ENCODE measurements at regions not wholly inside any gene's neighbourhood (a gene's known extent, or its start where the extent isn't known, plus 50 kb on each side); places are given as distances from the start of the nearest gene placed in this dataset.

- Histone ChIP-seq H3K9me3 (ENCODE audit: low read depth) (no peaks in the 10 kb centered on the region), H3K4me1 (peaks cover 4% of the 10 kb centered on the region), H3K27ac (no peak overlapping the region), H3K4me3 (no peak overlapping the region), H3K9ac (no peak overlapping the region), H3K27me3 (no peaks in the 10 kb centered on the region), H4K20me1 (ENCODE audit: low read depth) (no peaks in the 10 kb centered on the region), H2AFZ (replicated peaks) (no peak overlapping the region), H3K79me2 (ENCODE audit: low read depth) (no peaks in the 10 kb centered on the region), H3F3A (ENCODE audit: low read depth) (no peaks in the 10 kb centered on the region), H3K4me2 (no peak overlapping the region), H3K36me3 (no peaks in the 10 kb centered on the region)
- no peak for DNase-seq (ENCODE audit: low spot score)
- TF ChIP-seq EZH2 (IDR thresholded peaks at IDR 0.05) (no peak), EZH2phosphoT487 (IDR thresholded peaks at IDR 0.05) (no peak), CTCF (IDR thresholded peaks at IDR 0.05) (no peak)
- Mint-ChIP-seq H3K4me3 (no peak overlapping the region), H3K27me3 (ENCODE audit: insufficient read depth, low read depth) (peaks cover 6% of the 10 kb centered on the region), H3K4me1 (peaks cover 11% of the 10 kb centered on the region), H3K27ac (no peak overlapping the region), H3K36me3 (no peaks in the 10 kb centered on the region), H3K9me3 (no peaks in the 10 kb centered on the region)
Measured at GRCh38 chr4:81923140-81923539, 450.7 kb downstream of the HNRNPD start.

DNA sequence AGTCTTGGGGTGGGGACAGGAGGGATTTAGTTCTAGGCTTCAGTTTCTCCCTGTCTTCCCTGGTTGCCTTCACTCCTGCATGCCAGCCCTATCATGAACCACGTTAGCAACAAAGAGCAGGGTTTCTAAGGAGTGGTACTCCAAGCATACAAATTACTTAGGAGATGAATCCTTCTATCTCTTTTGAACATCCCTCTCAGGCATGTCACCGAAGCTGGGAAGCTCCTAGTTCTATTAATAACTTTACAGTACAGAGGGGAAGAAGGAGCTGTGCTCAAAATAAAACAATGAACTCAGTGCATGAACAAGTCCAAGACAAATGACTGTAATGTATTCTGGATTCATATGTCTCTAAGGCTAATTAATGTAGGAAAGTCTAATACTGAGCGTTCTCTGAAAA, 450.6 kb upstream of the RASGEF1B start:
- TF ChIP-seq EZH2phosphoT487 (IDR thresholded peaks at IDR 0.05) (no peak), CTCF (IDR thresholded peaks at IDR 0.05) (no peak), EZH2 (IDR thresholded peaks at IDR 0.05) (no peak)
- Histone ChIP-seq H4K20me1 (ENCODE audit: low read depth) (no peaks in the 10 kb centered on the region), H3K27me3 (no peaks in the 10 kb centered on the region), H3F3A (ENCODE audit: low read depth) (no peaks in the 10 kb centered on the region), H3K27ac (no peak overlapping the region), H2AFZ (replicated peaks) (no peak overlapping the region), H3K9ac (no peak overlapping the region), H3K79me2 (ENCODE audit: low read depth) (no peaks in the 10 kb centered on the region), H3K36me3 (no peaks in the 10 kb centered on the region), H3K4me2 (no peak overlapping the region), H3K4me1 (peaks cover 4% of the 10 kb centered on the region), H3K9me3 (ENCODE audit: low read depth) (no peaks in the 10 kb centered on the region), H3K4me3 (no peak overlapping the region)
- DNase-seq (ENCODE audit: low spot score): no peak
- Mint-ChIP-seq H3K27me3 (ENCODE audit: insufficient read depth, low read depth) (peaks cover 6% of the 10 kb centered on the region), H3K36me3 (no peaks in the 10 kb centered on the region), H3K4me3 (no peak overlapping the region), H3K4me1 (peaks cover 11% of the 10 kb centered on the region), H3K27ac (no peak overlapping the region), H3K9me3 (no peaks in the 10 kb centered on the region)

DNA sequence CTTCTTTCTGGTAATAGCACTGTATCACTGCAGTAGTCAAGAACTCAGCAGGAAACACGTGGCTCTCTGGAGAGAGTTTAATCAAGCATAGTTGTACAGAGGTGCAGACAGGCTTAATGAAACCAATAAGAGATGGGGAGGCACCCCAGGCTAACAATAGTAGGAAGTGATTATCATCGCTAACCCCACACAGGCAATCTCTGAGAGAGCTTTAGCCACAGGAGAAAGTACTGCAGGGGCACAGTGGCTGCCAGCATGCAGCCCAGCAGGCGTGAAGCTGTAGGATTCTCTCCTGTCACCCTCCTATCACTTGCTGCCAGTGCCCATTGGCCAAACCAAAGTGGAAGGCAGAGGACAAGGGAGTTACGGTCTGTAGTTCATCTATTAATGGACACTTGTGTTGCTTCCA, 450.0 kb upstream of the RASGEF1B start:
- Histone ChIP-seq H3K27ac (no peak overlapping the region), H3K27me3 (no peaks in the 10 kb centered on the region), H3K79me2 (ENCODE audit: low read depth) (no peaks in the 10 kb centered on the region), H3K36me3 (no peaks in the 10 kb centered on the region), H3F3A (ENCODE audit: low read depth) (no peaks in the 10 kb centered on the region), H3K4me2 (no peak overlapping the region), H4K20me1 (ENCODE audit: low read depth) (no peaks in the 10 kb centered on the region), H3K9ac (no peak overlapping the region), H3K9me3 (ENCODE audit: low read depth) (no peaks in the 10 kb centered on the region), H3K4me3 (no peak overlapping the region), H2AFZ (replicated peaks) (no peak overlapping the region), H3K4me1 (peaks cover 4% of the 10 kb centered on the region)
- peak; percentile 28 for DNase-seq (ENCODE audit: low spot score)
- no peak overlapping the region for H3K4me3 Mint-ChIP-seq
- H3K4me1 Mint-ChIP-seq: peaks cover 11% of the 10 kb centered on the region
- TF ChIP-seq CTCF (IDR thresholded peaks at IDR 0.05) (no peak), EZH2 (IDR thresholded peaks at IDR 0.05) (no peak), EZH2phosphoT487 (IDR thresholded peaks at IDR 0.05) (no peak)
- no peaks in the 10 kb centered on the region for H3K9me3 Mint-ChIP-seq
- H3K27ac Mint-ChIP-seq: no peak overlapping the region
- H3K27me3 Mint-ChIP-seq (ENCODE audit: insufficient read depth, low read depth): peaks cover 6% of the 10 kb centered on the region
- H3K36me3 Mint-ChIP-seq: no peaks in the 10 kb centered on the region

All from neural progenitor cell (in vitro differentiated cells).